HepG2 (cell line): ENCODE measurements at regions not wholly inside any gene's neighbourhood (a gene's known extent, or its start where the extent isn't known, plus 50 kb on each side); places are given as distances from the start of the nearest gene placed in this dataset.

Experiments
- TCF7L2 ChIP-seq: IDR thresholded peaks from 2 replicates; pipeline ENCODE4 v1.6.1; 2011; ENCODE audit warnings: mild to moderate bottlenecking, low read depth, low read length, moderate library complexity
- TF ChIP-seq, protein P1 (sequence below): sonication (generic); formaldehyde crosslinking; conservative IDR thresholded peaks from 2 replicates; pipeline ENCODE4 v1.5.0; 2020; ENCODE audit warnings: missing genetic modification reagents
- TF ChIP-seq, protein P2 (sequence below): sonication (generic); formaldehyde crosslinking; conservative IDR thresholded peaks from 2 replicates; pipeline ENCODE4 v1.4.0; 2020; ENCODE audit warnings: missing genetic modification reagents
- TF ChIP-seq, protein P3 (sequence below): sonication (generic); formaldehyde crosslinking; IDR thresholded peaks from 2 replicates; pipeline ENCODE4 v1.4.0; 2020; ENCODE audit warnings: mild to moderate bottlenecking, missing genetic modification reagents

- TF ChIP-seq, protein P1, sequence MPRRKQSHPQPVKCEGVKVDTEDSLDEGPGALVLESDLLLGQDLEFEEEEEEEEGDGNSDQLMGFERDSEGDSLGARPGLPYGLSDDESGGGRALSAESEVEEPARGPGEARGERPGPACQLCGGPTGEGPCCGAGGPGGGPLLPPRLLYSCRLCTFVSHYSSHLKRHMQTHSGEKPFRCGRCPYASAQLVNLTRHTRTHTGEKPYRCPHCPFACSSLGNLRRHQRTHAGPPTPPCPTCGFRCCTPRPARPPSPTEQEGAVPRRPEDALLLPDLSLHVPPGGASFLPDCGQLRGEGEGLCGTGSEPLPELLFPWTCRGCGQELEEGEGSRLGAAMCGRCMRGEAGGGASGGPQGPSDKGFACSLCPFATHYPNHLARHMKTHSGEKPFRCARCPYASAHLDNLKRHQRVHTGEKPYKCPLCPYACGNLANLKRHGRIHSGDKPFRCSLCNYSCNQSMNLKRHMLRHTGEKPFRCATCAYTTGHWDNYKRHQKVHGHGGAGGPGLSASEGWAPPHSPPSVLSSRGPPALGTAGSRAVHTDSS: no peak
- TF ChIP-seq, protein P2, sequence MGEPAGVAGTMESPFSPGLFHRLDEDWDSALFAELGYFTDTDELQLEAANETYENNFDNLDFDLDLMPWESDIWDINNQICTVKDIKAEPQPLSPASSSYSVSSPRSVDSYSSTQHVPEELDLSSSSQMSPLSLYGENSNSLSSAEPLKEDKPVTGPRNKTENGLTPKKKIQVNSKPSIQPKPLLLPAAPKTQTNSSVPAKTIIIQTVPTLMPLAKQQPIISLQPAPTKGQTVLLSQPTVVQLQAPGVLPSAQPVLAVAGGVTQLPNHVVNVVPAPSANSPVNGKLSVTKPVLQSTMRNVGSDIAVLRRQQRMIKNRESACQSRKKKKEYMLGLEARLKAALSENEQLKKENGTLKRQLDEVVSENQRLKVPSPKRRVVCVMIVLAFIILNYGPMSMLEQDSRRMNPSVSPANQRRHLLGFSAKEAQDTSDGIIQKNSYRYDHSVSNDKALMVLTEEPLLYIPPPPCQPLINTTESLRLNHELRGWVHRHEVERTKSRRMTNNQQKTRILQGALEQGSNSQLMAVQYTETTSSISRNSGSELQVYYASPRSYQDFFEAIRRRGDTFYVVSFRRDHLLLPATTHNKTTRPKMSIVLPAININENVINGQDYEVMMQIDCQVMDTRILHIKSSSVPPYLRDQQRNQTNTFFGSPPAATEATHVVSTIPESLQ (CRISPR knock-in tag): no peak
- no peak for TF ChIP-seq TCF7L2
- TF ChIP-seq, protein P3, sequence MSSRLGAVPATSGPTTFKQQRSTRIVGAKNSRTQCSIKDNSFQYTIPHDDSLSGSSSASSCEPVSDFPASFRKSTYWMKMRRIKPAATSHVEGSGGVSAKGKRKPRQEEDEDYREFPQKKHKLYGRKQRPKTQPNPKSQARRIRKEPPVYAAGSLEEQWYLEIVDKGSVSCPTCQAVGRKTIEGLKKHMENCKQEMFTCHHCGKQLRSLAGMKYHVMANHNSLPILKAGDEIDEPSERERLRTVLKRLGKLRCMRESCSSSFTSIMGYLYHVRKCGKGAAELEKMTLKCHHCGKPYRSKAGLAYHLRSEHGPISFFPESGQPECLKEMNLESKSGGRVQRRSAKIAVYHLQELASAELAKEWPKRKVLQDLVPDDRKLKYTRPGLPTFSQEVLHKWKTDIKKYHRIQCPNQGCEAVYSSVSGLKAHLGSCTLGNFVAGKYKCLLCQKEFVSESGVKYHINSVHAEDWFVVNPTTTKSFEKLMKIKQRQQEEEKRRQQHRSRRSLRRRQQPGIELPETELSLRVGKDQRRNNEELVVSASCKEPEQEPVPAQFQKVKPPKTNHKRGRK (CRISPR knock-in tag): no peak
These were observed 163.4 kb upstream of the IQSEC1 start for GRCh38 chr3:13236557-13237173.
